Breast epithelium (tissue), 3 donors: ENCODE measurements at regions not wholly inside any gene's neighbourhood (a gene's known extent, or its start where the extent isn't known, plus 50 kb on each side); places are given as distances from the start of the nearest gene placed in this dataset.

Source experiments
- POLR2A ChIP-seq: fragments of 450-650 bp; IDR thresholded peaks from one replicate; pipeline ENCODE4 v1.6.1; 2016; ENCODE audit warnings: antibody characterized with exemption, mild to moderate bottlenecking, moderate library complexity
- POLR2AphosphoS5 ChIP-seq, 3 donors: sonication (generic); formaldehyde crosslinking; IDR thresholded peaks; one replicate each; pipeline ENCODE4 v1.6.1; 2017; ENCODE audit warnings: antibody characterized with exemption in 3 of 3
- TF ChIP-seq, protein P1 (sequence below), 3 donors: fragments of 450-650 bp; IDR thresholded peaks; one replicate each; pipeline ENCODE4 v1.5.1; 2016 to 2017; ENCODE audit warnings: antibody characterized with exemption in 3 of 3, mild to moderate bottlenecking in 3 of 3, moderate library complexity in 3 of 3

DNA sequence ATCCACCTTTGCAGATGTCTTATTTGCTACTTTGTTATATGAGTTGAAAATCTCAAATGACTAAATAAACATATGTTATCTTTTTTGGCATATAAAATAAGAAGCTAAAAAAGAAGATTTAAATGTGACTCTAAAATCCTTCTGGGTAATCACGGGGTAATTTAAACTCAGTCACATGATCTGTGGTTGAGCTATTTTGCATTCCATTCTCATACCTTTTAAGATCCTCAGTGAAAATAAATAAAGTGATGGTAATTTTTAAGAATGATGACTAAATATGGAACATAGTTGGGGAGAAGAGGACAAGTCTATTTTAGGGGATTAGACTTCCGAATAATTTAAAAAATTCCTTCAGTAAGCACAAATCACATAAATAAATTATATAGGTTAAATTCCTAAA is 1076.8 kb downstream of the TUSC7 start:
- TF ChIP-seq POLR2AphosphoS5 (IDR thresholded peaks at IDR 0.05), result no peak
- TF ChIP-seq, protein P1, sequence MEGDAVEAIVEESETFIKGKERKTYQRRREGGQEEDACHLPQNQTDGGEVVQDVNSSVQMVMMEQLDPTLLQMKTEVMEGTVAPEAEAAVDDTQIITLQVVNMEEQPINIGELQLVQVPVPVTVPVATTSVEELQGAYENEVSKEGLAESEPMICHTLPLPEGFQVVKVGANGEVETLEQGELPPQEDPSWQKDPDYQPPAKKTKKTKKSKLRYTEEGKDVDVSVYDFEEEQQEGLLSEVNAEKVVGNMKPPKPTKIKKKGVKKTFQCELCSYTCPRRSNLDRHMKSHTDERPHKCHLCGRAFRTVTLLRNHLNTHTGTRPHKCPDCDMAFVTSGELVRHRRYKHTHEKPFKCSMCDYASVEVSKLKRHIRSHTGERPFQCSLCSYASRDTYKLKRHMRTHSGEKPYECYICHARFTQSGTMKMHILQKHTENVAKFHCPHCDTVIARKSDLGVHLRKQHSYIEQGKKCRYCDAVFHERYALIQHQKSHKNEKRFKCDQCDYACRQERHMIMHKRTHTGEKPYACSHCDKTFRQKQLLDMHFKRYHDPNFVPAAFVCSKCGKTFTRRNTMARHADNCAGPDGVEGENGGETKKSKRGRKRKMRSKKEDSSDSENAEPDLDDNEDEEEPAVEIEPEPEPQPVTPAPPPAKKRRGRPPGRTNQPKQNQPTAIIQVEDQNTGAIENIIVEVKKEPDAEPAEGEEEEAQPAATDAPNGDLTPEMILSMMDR (IDR thresholded peaks at IDR 0.05), result no peak
- TF ChIP-seq POLR2A, result no peak
